ENCODE measurements at regions not wholly inside any gene's neighbourhood (a gene's known extent, or its start where the extent isn't known, plus 50 kb on each side); places are given as distances from the start of the nearest gene placed in this dataset.

DNA sequence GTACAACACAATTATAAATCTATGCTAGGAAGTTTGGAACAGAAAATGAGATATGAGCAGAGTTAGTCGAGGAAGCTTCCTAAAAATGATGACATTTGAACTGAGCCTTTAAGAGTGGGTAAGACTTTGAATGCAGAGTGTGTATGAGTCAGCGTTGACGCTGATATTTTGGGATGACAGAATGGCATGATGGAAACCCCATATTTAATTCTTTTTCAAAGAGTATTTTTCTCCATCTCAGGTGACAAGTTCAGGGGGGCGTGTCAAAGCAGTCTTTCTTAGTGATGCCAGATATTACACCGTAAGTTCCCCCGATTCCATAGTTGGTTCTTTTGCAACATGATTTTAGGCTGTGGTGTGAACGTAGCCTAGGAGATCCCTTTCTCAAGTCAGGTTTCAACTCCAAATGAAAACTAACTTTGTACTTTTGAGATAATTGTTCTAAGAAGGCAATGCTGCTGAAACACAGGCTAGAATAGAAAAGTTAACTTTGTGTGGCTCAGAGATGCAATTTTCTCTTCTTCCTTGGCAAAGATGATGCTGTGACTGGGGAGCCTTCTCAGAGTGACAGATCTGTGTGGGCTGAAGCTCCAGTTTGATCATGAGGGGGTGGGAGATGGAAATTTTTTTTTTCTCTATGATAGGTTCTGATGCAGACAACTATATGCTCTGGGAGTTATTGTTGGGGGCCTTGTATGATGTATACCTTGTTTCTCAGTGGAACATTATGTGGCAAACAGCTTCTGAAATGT, 59.2 kb downstream of the GLUD2 start:
- no peaks in the 10 kb centered on the region for H3K4me1 ChIP-seq (ENCODE audit: control insufficient read depth, insufficient read depth, low read length)
- H3K36me3 ChIP-seq (ENCODE audit: control insufficient read depth in 2 of 2, insufficient read depth in 1 of 2, low read length in 2 of 2), result no peaks in the 10 kb centered on the region
- H3K4me3 ChIP-seq (ENCODE audit: low read depth, low read length), result no peak overlapping the region
- TF ChIP-seq ZNF843 (tag by site-specific recombination; IDR thresholded peaks at IDR 0.05), result no peak
- TF ChIP-seq ZNF521 (tag by site-specific recombination; IDR thresholded peaks at IDR 0.05), result no peak
- ChIA-PET CTCF (no interaction called here), POLR2A (no interaction called here)
- H3K27ac ChIP-seq (ENCODE audit: extremely low read depth, low read depth, low read length), result no peak overlapping the region
- H3K9me3 ChIP-seq (ENCODE audit: control insufficient read depth, insufficient read depth, low read depth, low read length), result no peaks in the 10 kb centered on the region

DNA sequence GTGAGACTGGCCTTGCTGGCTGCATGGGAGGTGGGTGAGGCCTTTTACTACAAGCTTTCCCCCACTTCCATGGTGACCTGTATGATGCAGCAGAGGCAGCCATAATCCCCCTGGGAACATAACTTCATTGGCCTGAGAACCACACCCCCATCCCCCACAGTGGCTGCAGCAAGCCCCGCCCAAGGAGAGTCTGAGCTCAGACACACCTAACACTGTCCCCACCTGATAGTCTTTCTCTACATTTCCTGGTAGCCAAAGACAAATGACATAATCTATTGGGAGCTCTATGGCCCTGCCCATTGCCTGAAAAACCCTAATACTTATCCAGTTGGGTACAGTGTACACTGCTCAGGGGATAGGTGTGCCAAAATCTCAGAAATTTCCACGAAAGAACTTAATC, 62.6 kb downstream of the GLUD2 start:
- POLR2A ChIA-PET, result no interaction called here
- H3K4me1 ChIP-seq (ENCODE audit: control insufficient read depth, insufficient read depth, low read length), result no peaks in the 10 kb centered on the region
- no peak overlapping the region for H3K4me3 ChIP-seq (ENCODE audit: low read depth, low read length)
- no peak overlapping the region for H3K27ac ChIP-seq (ENCODE audit: extremely low read depth, low read depth, low read length)
- H3K36me3 ChIP-seq (ENCODE audit: control insufficient read depth in 2 of 2, insufficient read depth in 1 of 2, low read length in 2 of 2), result no peaks in the 10 kb centered on the region
- CTCF ChIA-PET, result interaction anchor here (0.6 kb wide), 1 partner anchor 793 kb away, joined by 3 read pairs; no protein-coding TSS in a partner anchor
- no peaks in the 10 kb centered on the region for H3K9me3 ChIP-seq (ENCODE audit: control insufficient read depth, insufficient read depth, low read depth, low read length)
- TF ChIP-seq, protein P1, sequence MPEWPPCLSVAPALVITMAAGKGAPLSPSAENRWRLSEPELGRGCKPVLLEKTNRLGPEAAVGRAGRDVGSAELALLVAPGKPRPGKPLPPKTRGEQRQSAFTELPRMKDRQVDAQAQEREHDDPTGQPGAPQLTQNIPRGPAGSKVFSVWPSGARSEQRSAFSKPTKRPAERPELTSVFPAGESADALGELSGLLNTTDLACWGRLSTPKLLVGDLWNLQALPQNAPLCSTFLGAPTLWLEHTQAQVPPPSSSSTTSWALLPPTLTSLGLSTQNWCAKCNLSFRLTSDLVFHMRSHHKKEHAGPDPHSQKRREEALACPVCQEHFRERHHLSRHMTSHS (tag by site-specific recombination; IDR thresholded peaks at IDR 0.05), result no peak
- TF ChIP-seq ZNF121 (tag by site-specific recombination; IDR thresholded peaks at IDR 0.05) (no peak), ZNF624 (tag by site-specific recombination; IDR thresholded peaks at IDR 0.05) (no peak), ZNF302 (tag by site-specific recombination; IDR thresholded peaks at IDR 0.05; ENCODE audit: low read depth) (no peak), GLI4 (tag by site-specific recombination; IDR thresholded peaks at IDR 0.05) (no peak)

DNA sequence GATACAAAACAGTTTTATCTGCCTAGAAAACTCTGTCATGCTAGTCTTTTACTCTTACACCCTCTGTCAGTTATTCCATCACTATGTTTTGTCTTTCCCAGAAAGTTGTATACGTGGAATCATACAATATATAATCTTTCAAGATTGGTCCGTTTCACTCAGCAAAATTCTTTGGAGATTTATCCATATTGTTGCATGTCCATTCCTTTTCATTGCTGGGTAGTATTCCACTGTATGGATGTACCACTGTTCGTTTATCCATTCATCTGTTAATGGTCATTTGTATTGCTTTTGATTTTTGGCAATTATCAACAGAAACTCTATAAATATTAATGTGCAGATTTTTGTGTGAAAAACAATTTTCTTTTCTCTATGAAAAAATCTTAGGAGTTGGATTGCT, 63.1 kb downstream of the GLUD2 start:
- POLR2A ChIA-PET, result no interaction called here
- TF ChIP-seq REPIN1 (tag by site-specific recombination; IDR thresholded peaks at IDR 0.05; ENCODE audit: low read depth), result no peak
- TF ChIP-seq ZNF184 (tag by site-specific recombination; IDR thresholded peaks at IDR 0.05), result no peak
- TF ChIP-seq ZBTB20 (tag by site-specific recombination; IDR thresholded peaks at IDR 0.05), result no peak
- TF ChIP-seq ZNF146 (tag by site-specific recombination; IDR thresholded peaks at IDR 0.05), result peak; percentile 62; the same call in 1 of the 2 replicates
- no peak for TF ChIP-seq ZNF768 (tag by site-specific recombination; IDR thresholded peaks at IDR 0.05)
- no peak for TF ChIP-seq ZNF549 (tag by site-specific recombination; IDR thresholded peaks at IDR 0.05)
- no peak for TF ChIP-seq ZNF629 (tag by site-specific recombination; IDR thresholded peaks at IDR 0.05)
- TF ChIP-seq, protein P2, sequence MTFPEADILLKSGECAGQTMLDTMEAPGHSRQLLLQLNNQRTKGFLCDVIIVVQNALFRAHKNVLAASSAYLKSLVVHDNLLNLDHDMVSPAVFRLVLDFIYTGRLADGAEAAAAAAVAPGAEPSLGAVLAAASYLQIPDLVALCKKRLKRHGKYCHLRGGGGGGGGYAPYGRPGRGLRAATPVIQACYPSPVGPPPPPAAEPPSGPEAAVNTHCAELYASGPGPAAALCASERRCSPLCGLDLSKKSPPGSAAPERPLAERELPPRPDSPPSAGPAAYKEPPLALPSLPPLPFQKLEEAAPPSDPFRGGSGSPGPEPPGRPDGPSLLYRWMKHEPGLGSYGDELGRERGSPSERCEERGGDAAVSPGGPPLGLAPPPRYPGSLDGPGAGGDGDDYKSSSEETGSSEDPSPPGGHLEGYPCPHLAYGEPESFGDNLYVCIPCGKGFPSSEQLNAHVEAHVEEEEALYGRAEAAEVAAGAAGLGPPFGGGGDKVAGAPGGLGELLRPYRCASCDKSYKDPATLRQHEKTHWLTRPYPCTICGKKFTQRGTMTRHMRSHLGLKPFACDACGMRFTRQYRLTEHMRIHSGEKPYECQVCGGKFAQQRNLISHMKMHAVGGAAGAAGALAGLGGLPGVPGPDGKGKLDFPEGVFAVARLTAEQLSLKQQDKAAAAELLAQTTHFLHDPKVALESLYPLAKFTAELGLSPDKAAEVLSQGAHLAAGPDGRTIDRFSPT (tag by site-specific recombination; IDR thresholded peaks at IDR 0.05), result no peak
- Histone ChIP-seq H3K36me3 (ENCODE audit: control insufficient read depth in 2 of 2, insufficient read depth in 1 of 2, low read length in 2 of 2) (no peaks in the 10 kb centered on the region), H3K4me3 (ENCODE audit: low read depth, low read length) (no peak overlapping the region), H3K9me3 (ENCODE audit: control insufficient read depth, insufficient read depth, low read depth, low read length) (no peaks in the 10 kb centered on the region), H3K27ac (ENCODE audit: extremely low read depth, low read depth, low read length) (no peak overlapping the region), H3K4me1 (ENCODE audit: control insufficient read depth, insufficient read depth, low read length) (no peaks in the 10 kb centered on the region)
- CTCF ChIA-PET, result interaction anchor here (0.6 kb wide), 1 partner anchor 792 kb away, joined by 3 read pairs; no protein-coding TSS in a partner anchor

DNA sequence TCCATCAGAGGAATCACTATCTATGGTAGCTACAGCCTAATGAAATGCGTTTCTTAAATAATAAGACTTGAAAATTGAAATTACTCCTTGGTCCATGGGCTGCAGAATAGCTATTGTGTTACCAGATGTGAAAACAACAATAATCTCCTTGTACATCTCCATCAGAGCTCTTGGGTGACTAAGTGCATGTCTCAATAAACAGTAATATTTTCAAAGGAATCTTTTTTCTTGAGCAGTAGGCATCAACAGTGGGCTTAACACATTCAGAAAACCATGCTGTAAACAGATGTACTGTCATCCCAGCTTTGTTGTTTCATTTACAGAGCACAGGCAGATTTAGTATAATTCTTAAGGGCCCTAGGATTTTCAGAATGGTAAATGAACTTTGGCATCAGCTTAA, 67.3 kb downstream of the GLUD2 start:
- Histone ChIP-seq H3K4me1 (ENCODE audit: control insufficient read depth, insufficient read depth, low read length) (no peaks in the 10 kb centered on the region), H3K4me3 (ENCODE audit: low read depth, low read length) (no peak overlapping the region)
- CTCF ChIA-PET, result interaction anchor here (0.6 kb wide), 1 partner anchor 1596 kb away, joined by 3 read pairs; no protein-coding TSS in a partner anchor
- TF ChIP-seq ZNF544 (tag by site-specific recombination; IDR thresholded peaks at IDR 0.05) (no peak), ZNF830 (tag by site-specific recombination; IDR thresholded peaks at IDR 0.05; ENCODE audit: low read depth) (no peak), ZBTB8A (tag by site-specific recombination; IDR thresholded peaks at IDR 0.05) (no peak), ZSCAN23 (tag by site-specific recombination; IDR thresholded peaks at IDR 0.05) (no peak), ZNF521 (tag by site-specific recombination; IDR thresholded peaks at IDR 0.05) (no peak), ZNF114 (tag by site-specific recombination; IDR thresholded peaks at IDR 0.05) (no peak)
- TF ChIP-seq, protein P3, sequence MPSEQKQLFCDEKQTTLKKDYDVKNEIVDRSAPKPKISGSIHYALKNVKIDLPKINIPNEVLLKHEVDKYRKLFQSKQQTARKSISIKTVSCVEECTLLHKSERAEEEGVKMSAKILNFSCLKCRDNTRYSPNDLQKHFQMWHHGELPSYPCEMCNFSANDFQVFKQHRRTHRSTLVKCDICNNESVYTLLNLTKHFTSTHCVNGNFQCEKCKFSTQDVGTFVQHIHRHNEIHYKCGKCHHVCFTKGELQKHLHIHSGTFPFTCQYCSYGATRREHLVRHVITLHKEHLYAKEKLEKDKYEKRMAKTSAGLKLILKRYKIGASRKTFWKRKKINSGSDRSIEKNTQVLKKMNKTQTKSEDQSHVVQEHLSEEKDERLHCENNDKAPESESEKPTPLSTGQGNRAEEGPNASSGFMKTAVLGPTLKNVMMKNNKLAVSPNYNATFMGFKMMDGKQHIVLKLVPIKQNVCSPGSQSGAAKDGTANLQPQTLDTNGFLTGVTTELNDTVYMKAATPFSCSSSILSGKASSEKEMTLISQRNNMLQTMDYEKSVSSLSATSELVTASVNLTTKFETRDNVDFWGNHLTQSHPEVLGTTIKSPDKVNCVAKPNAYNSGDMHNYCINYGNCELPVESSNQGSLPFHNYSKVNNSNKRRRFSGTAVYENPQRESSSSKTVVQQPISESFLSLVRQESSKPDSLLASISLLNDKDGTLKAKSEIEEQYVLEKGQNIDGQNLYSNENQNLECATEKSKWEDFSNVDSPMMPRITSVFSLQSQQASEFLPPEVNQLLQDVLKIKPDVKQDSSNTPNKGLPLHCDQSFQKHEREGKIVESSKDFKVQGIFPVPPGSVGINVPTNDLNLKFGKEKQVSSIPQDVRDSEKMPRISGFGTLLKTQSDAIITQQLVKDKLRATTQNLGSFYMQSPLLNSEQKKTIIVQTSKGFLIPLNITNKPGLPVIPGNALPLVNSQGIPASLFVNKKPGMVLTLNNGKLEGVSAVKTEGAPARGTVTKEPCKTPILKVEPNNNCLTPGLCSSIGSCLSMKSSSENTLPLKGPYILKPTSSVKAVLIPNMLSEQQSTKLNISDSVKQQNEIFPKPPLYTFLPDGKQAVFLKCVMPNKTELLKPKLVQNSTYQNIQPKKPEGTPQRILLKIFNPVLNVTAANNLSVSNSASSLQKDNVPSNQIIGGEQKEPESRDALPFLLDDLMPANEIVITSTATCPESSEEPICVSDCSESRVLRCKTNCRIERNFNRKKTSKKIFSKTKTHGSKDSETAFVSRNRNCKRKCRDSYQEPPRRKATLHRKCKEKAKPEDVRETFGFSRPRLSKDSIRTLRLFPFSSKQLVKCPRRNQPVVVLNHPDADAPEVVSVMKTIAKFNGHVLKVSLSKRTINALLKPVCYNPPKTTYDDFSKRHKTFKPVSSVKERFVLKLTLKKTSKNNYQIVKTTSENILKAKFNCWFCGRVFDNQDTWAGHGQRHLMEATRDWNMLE (tag by site-specific recombination; conservative IDR thresholded peaks at IDR 0.05; ENCODE audit: low read depth), result no peak

More for the DNA sequence above, 67.3 kb downstream of the GLUD2 start:
- no peaks in the 10 kb centered on the region for H3K36me3 ChIP-seq (ENCODE audit: control insufficient read depth in 2 of 2, insufficient read depth in 1 of 2, low read length in 2 of 2)
- POLR2A ChIA-PET, result no interaction called here
- no peak overlapping the region for H3K27ac ChIP-seq (ENCODE audit: extremely low read depth, low read depth, low read length)
- H3K9me3 ChIP-seq (ENCODE audit: control insufficient read depth, insufficient read depth, low read depth, low read length), result no peaks in the 10 kb centered on the region
